KOPT-K1 (cell line): ENCODE measurements at regions not wholly inside any gene's neighbourhood (a gene's known extent, or its start where the extent isn't known, plus 50 kb on each side); places are given as distances from the start of the nearest gene placed in this dataset.
"Not testable (repeated sequence)": the region's sequence is repeated elsewhere in the genome, so short reads cannot be mapped to it uniquely, and the experiment has no call there.

Source experiments
- H3K27ac ChIP-seq: fragments of 200-600 bp; sonication (generic); 2 replicates; pipeline ENCODE4 v1.5.1; 2016; ENCODE audit warnings: antibody characterized with exemption, mild to moderate bottlenecking, low read depth, low read length; ENCODE audit not compliant: poor library complexity, severe bottlenecking
- H3K36me3 ChIP-seq: fragments of 200-600 bp; sonication (generic); 2 replicates; pipeline ENCODE4 v1.5.1; 2017; ENCODE audit warnings: antibody characterized with exemption, mild to moderate bottlenecking, low read length, moderate library complexity; ENCODE audit not compliant: insufficient read depth
- H3K9me3 ChIP-seq: fragments of 200-600 bp; sonication (generic); 2 replicates; pipeline ENCODE4 v1.5.1; 2017; ENCODE audit warnings: antibody characterized with exemption, low read length, mild to moderate bottlenecking; ENCODE audit not compliant: insufficient read depth, poor library complexity, severe bottlenecking

GRCh38 chr2:87465730-87466129, 282.2 kb upstream of the PLGLB2 start:
- not testable (repeated sequence) for H3K9me3 ChIP-seq, H3K36me3 ChIP-seq, H3K27ac ChIP-seq

- H3K36me3 ChIP-seq, H3K9me3 ChIP-seq: not testable (repeated sequence)
- peak overlapping the region; percentile 78 for H3K27ac ChIP-seq
These were observed 281.2 kb upstream of the PLGLB2 start for GRCh38 chr2:87466591-87467120.

DNA sequence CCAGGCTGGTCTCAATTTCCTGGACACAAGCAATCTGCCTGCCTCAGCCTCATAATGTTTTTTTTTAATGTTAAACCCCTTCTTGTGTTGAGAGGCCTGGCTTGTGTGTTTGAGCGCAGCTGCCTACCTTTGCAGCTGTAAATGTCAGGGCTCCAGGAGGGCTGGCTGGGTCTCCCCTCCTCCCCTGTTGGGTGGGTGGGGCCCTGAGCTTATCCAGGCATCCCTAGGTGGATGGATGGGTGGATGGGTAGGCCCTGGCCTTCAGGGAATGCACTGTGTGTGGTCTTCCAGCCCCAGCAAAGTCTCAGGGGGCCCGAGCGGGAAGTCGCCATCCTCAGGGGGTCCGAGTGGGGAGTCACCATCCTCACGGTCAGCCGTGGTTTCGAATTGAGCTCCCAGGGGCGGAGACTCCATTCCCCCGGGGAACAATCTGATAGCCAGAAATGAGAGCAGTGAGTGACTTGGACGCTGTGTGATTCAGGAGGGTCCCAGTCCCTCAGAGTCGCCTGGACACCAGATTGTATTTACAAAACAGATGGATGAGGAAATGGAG, 279.4 kb upstream of the PLGLB2 start:
- peak overlapping the region; percentile 78 for H3K27ac ChIP-seq
- not testable (repeated sequence) for H3K9me3 ChIP-seq, H3K36me3 ChIP-seq

- H3K27ac ChIP-seq = peak overlapping the region; percentile 78
- H3K36me3 ChIP-seq = not testable (repeated sequence)
These were observed 278.4 kb upstream of the PLGLB2 start for GRCh38 chr2:87469180-87470151.

GRCh38 chr2:87470381-87471380, 277.2 kb upstream of the PLGLB2 start:
- not testable (repeated sequence) for H3K36me3 ChIP-seq, H3K9me3 ChIP-seq
- H3K27ac ChIP-seq = peak overlapping the region; percentile 78

More at GRCh38 chr2:87469180-87470151, 278.4 kb upstream of the PLGLB2 start:
- H3K9me3 ChIP-seq = not testable (repeated sequence)

- H3K36me3 ChIP-seq, H3K9me3 ChIP-seq: not testable (repeated sequence)
- H3K27ac ChIP-seq = peak overlapping the region; percentile 78
These were observed 276.4 kb upstream of the PLGLB2 start for GRCh38 chr2:87471478-87471877.

- peak overlapping the region; percentile 49 for H3K27ac ChIP-seq
- not testable (repeated sequence) for H3K9me3 ChIP-seq, H3K36me3 ChIP-seq
These were observed 271.5 kb upstream of the PLGLB2 start for GRCh38 chr2:87476223-87476872.

DNA sequence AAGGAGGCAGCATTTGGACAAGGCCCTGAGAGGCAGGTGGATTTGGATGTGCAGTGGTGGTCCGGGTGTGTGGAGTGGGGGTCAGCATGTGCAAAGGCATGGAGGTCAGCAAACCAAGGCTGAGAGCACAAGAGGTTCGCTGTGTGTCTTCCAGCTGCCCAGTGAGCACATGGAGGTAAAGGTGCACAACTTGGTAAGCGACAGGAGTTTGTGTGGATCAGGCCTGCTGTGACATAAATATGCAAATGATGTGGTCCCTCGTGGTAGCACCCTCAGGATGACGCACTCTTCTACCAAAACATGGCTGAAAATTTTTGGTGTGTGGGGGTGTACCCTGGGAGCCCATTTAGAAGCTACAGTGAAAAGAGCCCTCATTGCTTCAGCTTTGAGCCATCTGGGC, 271.0 kb upstream of the PLGLB2 start:
- peak overlapping the region; percentile 49 for H3K27ac ChIP-seq
- H3K9me3 ChIP-seq, H3K36me3 ChIP-seq: not testable (repeated sequence)

DNA sequence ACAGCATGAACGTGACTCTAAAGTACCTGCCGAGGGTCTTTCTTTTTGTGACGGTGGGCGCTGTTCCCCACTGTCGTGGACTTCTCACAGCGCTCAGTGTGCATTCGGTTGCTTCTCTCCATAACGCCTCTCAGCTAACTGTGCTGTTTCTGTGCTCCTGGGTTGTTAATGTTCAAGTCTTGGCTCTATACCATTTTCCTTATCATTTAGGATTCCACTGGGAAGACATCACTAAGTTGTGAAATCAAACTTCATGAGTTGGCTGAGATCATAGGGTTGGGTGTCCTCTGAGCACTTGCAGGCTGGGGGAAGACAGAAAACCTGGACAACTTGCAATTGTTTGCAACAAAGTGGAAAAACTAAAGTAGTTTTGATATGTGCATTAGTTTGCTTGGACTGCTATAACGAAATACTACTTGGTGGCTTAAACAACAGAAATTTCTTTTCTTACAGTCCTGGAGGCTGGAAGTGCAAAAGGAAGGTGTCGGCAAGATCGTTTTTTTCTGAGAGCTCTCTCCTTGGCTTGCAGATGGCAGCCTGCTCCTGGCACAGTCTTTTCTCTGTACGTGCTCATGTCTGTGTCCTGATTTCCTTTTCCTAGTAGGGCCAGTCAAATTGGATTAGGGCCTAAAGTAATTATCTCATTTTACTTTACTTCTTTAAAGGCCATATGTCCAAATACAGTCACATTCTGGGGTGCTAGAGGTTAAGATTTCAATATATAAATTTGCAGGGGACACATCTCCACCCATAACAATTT, 270.0 kb upstream of the PLGLB2 start:
- H3K27ac ChIP-seq, H3K9me3 ChIP-seq, H3K36me3 ChIP-seq: not testable (repeated sequence)

- H3K27ac ChIP-seq = not testable (repeated sequence)
These were observed 269.0 kb upstream of the PLGLB2 start for GRCh38 chr2:87478911-87479310.

DNA sequence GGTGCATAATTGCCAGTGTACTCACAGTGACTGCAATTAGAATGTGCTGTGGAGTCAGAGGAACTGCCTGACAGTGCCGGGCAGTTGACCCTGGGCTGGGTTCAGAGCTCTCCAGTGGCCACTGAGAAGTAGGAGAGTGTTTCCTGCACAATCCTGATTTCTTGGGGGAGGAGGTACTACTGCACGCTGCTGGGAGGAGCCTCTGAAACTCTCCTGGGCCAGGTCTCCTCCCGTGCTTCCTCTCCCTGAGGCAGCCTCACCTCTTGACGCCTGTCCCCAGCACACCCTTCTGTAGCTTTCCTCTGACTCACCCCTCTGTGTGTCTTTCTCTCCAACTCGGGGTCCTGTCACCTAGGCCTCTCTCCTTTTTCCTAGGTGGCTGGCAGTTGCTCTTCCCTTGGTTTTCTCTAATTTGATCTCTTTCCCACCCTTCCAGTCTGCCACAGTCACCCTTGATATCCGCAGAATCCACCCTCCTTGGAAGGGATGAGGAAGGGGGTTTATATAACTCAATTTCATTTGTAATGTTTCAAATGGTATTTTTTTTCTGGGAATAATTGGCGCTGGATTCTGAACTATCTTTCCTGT, 264.7 kb upstream of the PLGLB2 start:
- H3K27ac ChIP-seq = peak overlapping the region; percentile 5
- not testable (repeated sequence) for H3K9me3 ChIP-seq, H3K36me3 ChIP-seq

More at GRCh38 chr2:87478911-87479310, 269.0 kb upstream of the PLGLB2 start:
- H3K9me3 ChIP-seq, H3K36me3 ChIP-seq: not testable (repeated sequence)

GRCh38 chr2:87484363-87484762, 263.5 kb upstream of the PLGLB2 start:
- H3K27ac ChIP-seq, H3K36me3 ChIP-seq, H3K9me3 ChIP-seq: not testable (repeated sequence)

- H3K36me3 ChIP-seq, H3K9me3 ChIP-seq: not testable (repeated sequence)
- H3K27ac ChIP-seq = peak overlapping the region; percentile 87
These were observed 262.4 kb upstream of the PLGLB2 start for GRCh38 chr2:87485455-87485854.
